Thoracic aorta (tissue), 2 donors: ENCODE measurements at regions not wholly inside any gene's neighbourhood (a gene's known extent, or its start where the extent isn't known, plus 50 kb on each side); places are given as distances from the start of the nearest gene placed in this dataset.

Experiments used
- ATAC-seq: fragments of 150-250 bp; one replicate; pipeline ENCODE4 v1.8.0; 2017; ENCODE audit warnings: low read depth; ENCODE audit not compliant: insufficient number of reproducible peaks, low FRiP score
- DNase-seq: peaks from one replicate; pipeline ENCODE4 v3.0.0-alpha.2; 2020; ENCODE audit warnings: low spot score
- H3K27ac ChIP-seq, 2 donors: fragments of 200-600 bp; sonication (generic); 1 replicate in 1 of 2; 2 replicates in 1 of 2; pipeline ENCODE4 v1.5.1; 2016; ENCODE audit warnings: mild to moderate bottlenecking in 2 of 2, moderate library complexity in 2 of 2
- H3K27me3 ChIP-seq: fragments of 200-600 bp; sonication (generic); replicated peaks from 2 replicates; pipeline ENCODE4 v1.6.0; 2016; ENCODE audit warnings: mild to moderate bottlenecking; ENCODE audit not compliant: insufficient read depth
- H3K36me3 ChIP-seq: fragments of 200-600 bp; sonication (generic); one replicate; pipeline ENCODE4 v1.5.1; 2016
- H3K4me1 ChIP-seq, 2 donors: fragments of 200-600 bp; sonication (generic); 1 replicate in 1 of 2; 2 replicates in 1 of 2; pipeline versions ENCODE4 v1.5.1 to v1.6.0; 2016; ENCODE audit warnings: low read depth in 2 of 2, mild to moderate bottlenecking in 1 of 2; ENCODE audit not compliant: control insufficient read depth in 1 of 2
- H3K4me3 ChIP-seq: fragments of 200-600 bp; sonication (generic); 2 replicates; pipeline ENCODE4 v1.5.1; 2016; ENCODE audit warnings: mild to moderate bottlenecking
- H3K9me3 ChIP-seq: fragments of 200-600 bp; sonication (generic); 2 replicates; pipeline ENCODE4 v1.5.1; 2016
- TF ChIP-seq, protein P1 (sequence below): fragments of 200-600 bp; sonication (generic); IDR thresholded peaks from one replicate; pipeline ENCODE4 v1.5.1; 2019; ENCODE audit warnings: antibody characterized with exemption

GRCh38 chr17:65374966-65375365 lies 186.5 kb downstream of the AXIN2 start:
- Histone ChIP-seq H3K27me3 (no peaks in the 10 kb centered on the region), H3K27ac (no peak overlapping the region), H3K9me3 (no peaks in the 10 kb centered on the region), H3K4me3 (no peak overlapping the region), H3K36me3 (no peaks in the 10 kb centered on the region), H3K4me1 (no peaks in the 10 kb centered on the region)
- DNase-seq: no peak
- TF ChIP-seq, protein P1, sequence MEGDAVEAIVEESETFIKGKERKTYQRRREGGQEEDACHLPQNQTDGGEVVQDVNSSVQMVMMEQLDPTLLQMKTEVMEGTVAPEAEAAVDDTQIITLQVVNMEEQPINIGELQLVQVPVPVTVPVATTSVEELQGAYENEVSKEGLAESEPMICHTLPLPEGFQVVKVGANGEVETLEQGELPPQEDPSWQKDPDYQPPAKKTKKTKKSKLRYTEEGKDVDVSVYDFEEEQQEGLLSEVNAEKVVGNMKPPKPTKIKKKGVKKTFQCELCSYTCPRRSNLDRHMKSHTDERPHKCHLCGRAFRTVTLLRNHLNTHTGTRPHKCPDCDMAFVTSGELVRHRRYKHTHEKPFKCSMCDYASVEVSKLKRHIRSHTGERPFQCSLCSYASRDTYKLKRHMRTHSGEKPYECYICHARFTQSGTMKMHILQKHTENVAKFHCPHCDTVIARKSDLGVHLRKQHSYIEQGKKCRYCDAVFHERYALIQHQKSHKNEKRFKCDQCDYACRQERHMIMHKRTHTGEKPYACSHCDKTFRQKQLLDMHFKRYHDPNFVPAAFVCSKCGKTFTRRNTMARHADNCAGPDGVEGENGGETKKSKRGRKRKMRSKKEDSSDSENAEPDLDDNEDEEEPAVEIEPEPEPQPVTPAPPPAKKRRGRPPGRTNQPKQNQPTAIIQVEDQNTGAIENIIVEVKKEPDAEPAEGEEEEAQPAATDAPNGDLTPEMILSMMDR: no peak
- ATAC-seq: no peak

- H3K4me1 ChIP-seq: no peaks in the 10 kb centered on the region
- H3K27me3 ChIP-seq: no peaks in the 10 kb centered on the region
- no peak overlapping the region for H3K4me3 ChIP-seq
- DNase-seq (no peak), ATAC-seq (no peak)
- TF ChIP-seq, protein P1: no peak
- no peaks in the 10 kb centered on the region for H3K9me3 ChIP-seq
- no peaks in the 10 kb centered on the region for H3K36me3 ChIP-seq
- no peak overlapping the region for H3K27ac ChIP-seq
These were observed 189.7 kb downstream of the AXIN2 start for GRCh38 chr17:65371702-65372101.

GRCh38 chr17:65370669-65371131 lies 190.7 kb downstream of the AXIN2 start:
- no peaks in the 10 kb centered on the region for H3K9me3 ChIP-seq
- TF ChIP-seq, protein P1: no peak
- no peak overlapping the region for H3K4me3 ChIP-seq
- H3K27me3 ChIP-seq: no peaks in the 10 kb centered on the region
- no peaks in the 10 kb centered on the region for H3K36me3 ChIP-seq
- DNase-seq (no peak), ATAC-seq (no peak)
- no peak overlapping the region for H3K27ac ChIP-seq
- no peaks in the 10 kb centered on the region for H3K4me1 ChIP-seq

- H3K27me3 ChIP-seq: no peaks in the 10 kb centered on the region
- no peaks in the 10 kb centered on the region for H3K36me3 ChIP-seq
- no peak overlapping the region for H3K27ac ChIP-seq
- no peak overlapping the region for H3K4me3 ChIP-seq
- no peaks in the 10 kb centered on the region for H3K4me1 ChIP-seq
- DNase-seq (no peak), ATAC-seq (no peak)
- no peaks in the 10 kb centered on the region for H3K9me3 ChIP-seq
- TF ChIP-seq, protein P1: no peak
These were observed 193.1 kb downstream of the AXIN2 start for GRCh38 chr17:65368341-65368740.

- Histone ChIP-seq H3K27me3 (no peaks in the 10 kb centered on the region), H3K4me1 (no peaks in the 10 kb centered on the region), H3K36me3 (no peaks in the 10 kb centered on the region), H3K27ac (no peak overlapping the region), H3K4me3 (no peak overlapping the region), H3K9me3 (no peaks in the 10 kb centered on the region)
- no peak for ATAC-seq
- TF ChIP-seq, protein P1: no peak
- DNase-seq: no peak
These were observed 195.2 kb downstream of the AXIN2 start for GRCh38 chr17:65366102-65366844.
